ENCODE measurements at regions not wholly inside any gene's neighbourhood (a gene's known extent, or its start where the extent isn't known, plus 50 kb on each side); places are given as distances from the start of the nearest gene placed in this dataset.
"Not testable (repeated sequence)": the region's sequence is repeated elsewhere in the genome, so short reads cannot be mapped to it uniquely, and the experiment has no call there.

DNA sequence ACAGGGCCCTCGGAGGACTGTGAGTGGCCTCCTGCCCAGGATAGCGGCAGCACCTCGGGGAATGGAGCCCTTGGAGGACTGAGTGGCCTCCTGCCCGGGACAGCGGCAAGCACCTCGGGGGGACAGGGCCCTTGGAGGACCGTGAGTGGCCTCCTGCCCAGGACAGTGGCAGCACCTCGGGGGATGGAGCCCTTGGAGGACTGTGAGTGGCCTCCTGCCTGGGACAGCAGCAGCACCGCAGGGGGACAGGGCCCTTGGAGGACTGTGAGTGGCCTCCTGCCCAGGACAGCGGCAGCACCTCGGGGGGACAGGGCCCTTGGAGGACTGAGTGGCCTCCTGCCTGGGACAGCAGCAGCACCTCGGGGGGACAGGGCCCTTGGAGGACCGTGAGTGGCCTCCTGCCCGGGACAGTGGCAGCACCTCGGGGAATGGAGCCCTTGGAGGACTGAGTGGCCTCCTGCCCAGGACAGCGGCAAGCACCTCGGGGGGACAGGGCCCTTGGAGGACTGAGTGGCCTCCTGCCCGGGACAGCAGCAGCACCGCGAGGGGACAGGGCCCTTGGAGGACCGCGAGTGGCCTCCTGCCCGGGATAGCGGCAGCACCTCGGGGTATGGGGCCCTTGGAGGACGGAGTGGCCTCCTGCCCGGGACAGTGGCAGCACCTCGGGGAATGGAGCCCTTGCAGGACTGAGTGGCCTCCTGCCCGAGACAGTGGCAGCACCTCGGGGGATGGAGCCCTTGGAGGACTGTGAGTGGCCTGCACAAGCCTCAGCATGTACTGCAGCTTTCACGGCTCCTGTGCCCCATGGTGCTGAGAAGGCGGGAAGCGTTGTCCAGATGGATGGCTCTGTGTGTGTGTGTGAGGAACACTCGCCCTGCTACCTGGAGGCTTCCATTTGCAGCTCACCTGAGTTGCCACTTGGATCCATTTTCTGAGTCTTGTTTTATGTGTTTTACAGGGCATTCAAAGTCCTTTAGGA is 109.5 kb downstream of the SOX1 start:
- not testable (repeated sequence) for DNase-seq; H3K36me3 ChIP-seq (replicated peaks; ENCODE audit: control insufficient read depth, insufficient read depth, low read length); H3K4me3 ChIP-seq (ENCODE audit: insufficient read depth, low read depth, low read length); H3K27me3 ChIP-seq (ENCODE audit: control insufficient read depth, insufficient read depth, low read length)

- no peak for DNase-seq
- H3K36me3 ChIP-seq (replicated peaks; ENCODE audit: control insufficient read depth, insufficient read depth, low read length) = no peaks in the 10 kb centered on the region
- no peak overlapping the region for H3K4me3 ChIP-seq (ENCODE audit: insufficient read depth, low read depth, low read length)
- H3K27me3 ChIP-seq (ENCODE audit: control insufficient read depth, insufficient read depth, low read length) = no peaks in the 10 kb centered on the region
Observed at GRCh38 chr13:112177450-112178288, 110.7 kb downstream of the SOX1 start.

GRCh38 chr13:112178769-112179168 is 111.8 kb downstream of the SOX1 start:
- no peaks in the 10 kb centered on the region for H3K36me3 ChIP-seq (replicated peaks; ENCODE audit: control insufficient read depth, insufficient read depth, low read length)
- DNase-seq = no peak
- H3K4me3 ChIP-seq (ENCODE audit: insufficient read depth, low read depth, low read length) = no peak overlapping the region
- no peaks in the 10 kb centered on the region for H3K27me3 ChIP-seq (ENCODE audit: control insufficient read depth, insufficient read depth, low read length)

GRCh38 chr13:112179421-112179820 is 112.5 kb downstream of the SOX1 start:
- Histone ChIP-seq H3K36me3 (replicated peaks; ENCODE audit: control insufficient read depth, insufficient read depth, low read length) (no peaks in the 10 kb centered on the region), H3K4me3 (ENCODE audit: insufficient read depth, low read depth, low read length) (no peak overlapping the region), H3K27me3 (ENCODE audit: control insufficient read depth, insufficient read depth, low read length) (no peaks in the 10 kb centered on the region)
- DNase-seq = no peak

DNA sequence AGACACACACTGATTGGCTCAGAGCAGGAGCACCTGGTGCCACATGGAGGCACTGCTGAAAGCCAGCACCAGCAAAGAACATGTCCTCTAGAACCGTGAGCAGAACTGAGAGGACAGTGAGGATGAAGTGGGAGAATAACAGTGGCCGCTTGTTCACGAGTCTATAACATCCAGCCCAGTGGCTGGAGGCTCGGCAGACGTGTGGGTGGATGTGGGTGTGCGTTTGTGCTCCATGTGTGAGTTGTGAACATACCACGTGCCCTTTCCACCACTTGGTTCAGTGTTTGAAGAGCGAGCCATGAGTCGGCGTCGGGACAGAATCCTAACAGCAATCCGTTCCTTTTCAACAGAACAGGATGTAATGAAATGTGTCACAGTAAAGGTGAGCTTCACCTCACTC is 113.0 kb downstream of the SOX1 start:
- no peak overlapping the region for H3K4me3 ChIP-seq (ENCODE audit: insufficient read depth, low read depth, low read length)
- no peaks in the 10 kb centered on the region for H3K27me3 ChIP-seq (ENCODE audit: control insufficient read depth, insufficient read depth, low read length)
- DNase-seq = no peak
- H3K36me3 ChIP-seq (replicated peaks; ENCODE audit: control insufficient read depth, insufficient read depth, low read length) = no peaks in the 10 kb centered on the region

DNA sequence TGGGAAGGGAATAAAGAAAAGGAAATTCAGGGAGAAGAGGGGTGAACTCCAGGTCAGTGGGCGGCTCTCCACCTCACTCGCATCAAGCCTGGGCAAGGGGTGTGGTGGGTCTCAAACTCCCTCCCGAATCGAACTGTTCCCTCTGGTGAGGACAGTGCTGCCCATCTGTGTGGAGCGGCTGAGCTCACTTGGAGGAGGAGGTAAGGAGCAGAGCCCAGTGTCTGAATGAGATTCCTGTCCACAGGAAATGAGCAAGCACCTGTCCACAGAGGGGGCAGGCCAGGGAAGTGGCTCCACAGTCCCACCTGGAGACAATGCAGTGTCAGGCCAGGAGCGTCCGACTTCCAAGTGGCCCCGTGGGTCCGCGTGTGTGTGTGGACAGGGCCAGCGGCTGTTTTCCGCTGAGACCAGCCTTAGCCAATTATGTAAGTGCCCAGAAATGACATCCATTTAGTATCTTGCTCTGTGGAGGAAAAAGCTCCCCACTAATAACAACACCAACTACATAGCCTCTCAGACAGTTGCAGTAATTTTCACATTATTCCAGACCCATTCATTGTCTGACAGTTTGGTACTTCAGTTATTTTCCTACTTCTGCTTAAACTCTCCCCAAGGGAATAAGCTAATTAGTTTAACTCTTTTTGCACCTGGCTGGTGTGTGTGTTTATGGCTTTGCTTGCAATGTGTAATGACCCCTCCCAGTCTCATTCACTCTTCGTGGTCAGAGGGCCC is 114.6 kb downstream of the SOX1 start:
- no peaks in the 10 kb centered on the region for H3K27me3 ChIP-seq (ENCODE audit: control insufficient read depth, insufficient read depth, low read length)
- no peak for DNase-seq

DNA sequence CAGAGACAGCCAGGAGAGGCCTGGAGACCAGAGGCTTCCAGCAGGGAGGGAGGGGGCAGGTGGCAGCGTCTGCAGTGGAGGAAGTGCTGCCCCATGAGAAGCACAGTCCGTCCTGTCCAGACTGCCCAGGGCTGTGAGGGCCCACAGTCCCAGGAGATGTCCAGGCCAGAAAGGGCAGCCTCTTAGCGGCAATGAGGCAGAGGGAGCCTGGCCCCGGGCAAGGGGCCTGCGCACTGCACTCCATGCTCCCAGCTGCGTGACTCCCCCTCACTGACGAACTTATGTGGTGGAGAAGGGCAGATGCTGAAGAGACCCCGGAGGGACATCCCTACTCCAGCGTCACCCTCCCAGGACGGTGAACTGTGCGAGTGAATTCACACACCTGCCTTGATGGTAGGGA is 115.3 kb downstream of the SOX1 start:
- H3K27me3 ChIP-seq (ENCODE audit: control insufficient read depth, insufficient read depth, low read length) = no peaks in the 10 kb centered on the region
- no peak overlapping the region for H3K4me3 ChIP-seq (ENCODE audit: insufficient read depth, low read depth, low read length)
- peak; percentile 61 for DNase-seq

More for the DNA sequence above, 114.6 kb downstream of the SOX1 start:
- Histone ChIP-seq H3K4me3 (ENCODE audit: insufficient read depth, low read depth, low read length) (no peak overlapping the region), H3K36me3 (replicated peaks; ENCODE audit: control insufficient read depth, insufficient read depth, low read length) (no peaks in the 10 kb centered on the region)

DNA sequence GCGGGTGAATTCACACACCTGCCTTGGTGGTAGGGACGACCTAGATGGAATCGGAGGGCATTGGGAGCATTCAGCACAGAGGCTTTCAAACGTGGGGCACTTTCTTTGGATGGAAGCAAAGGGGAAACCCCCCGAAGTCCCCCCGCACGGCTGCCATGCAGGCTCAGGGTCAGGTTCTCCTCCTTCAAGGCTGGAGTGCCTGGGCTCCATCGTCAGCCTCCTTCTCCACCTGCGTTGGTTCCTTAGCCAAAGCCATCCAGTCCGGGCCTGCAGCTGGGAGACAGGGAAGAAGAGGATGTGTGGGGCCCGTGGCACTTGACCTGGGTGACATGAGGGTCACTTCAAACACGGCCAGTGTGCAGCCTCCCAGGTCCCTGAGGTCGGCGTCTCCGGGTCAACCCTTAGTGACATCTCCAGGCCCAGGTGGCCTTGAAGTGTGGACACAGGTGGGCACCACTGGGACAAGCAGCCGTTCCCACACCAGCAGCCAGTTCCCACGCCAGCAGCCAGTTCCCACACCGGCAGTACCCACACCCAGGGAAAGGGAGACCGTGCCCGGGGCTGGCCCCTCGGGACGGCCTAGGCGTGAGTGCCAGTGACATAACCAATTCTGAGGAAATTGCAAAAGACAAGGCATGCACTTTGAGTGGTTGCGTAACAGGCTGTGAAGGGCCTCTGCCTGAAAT is 116.0 kb downstream of the SOX1 start:
- H3K4me3 ChIP-seq (ENCODE audit: insufficient read depth, low read depth, low read length) = no peak overlapping the region
- H3K27me3 ChIP-seq (ENCODE audit: control insufficient read depth, insufficient read depth, low read length) = no peaks in the 10 kb centered on the region
- no peaks in the 10 kb centered on the region for H3K36me3 ChIP-seq (replicated peaks; ENCODE audit: control insufficient read depth, insufficient read depth, low read length)
- DNase-seq = no peak

More for the DNA sequence above, 115.3 kb downstream of the SOX1 start:
- H3K36me3 ChIP-seq (replicated peaks; ENCODE audit: control insufficient read depth, insufficient read depth, low read length) = no peaks in the 10 kb centered on the region

DNA sequence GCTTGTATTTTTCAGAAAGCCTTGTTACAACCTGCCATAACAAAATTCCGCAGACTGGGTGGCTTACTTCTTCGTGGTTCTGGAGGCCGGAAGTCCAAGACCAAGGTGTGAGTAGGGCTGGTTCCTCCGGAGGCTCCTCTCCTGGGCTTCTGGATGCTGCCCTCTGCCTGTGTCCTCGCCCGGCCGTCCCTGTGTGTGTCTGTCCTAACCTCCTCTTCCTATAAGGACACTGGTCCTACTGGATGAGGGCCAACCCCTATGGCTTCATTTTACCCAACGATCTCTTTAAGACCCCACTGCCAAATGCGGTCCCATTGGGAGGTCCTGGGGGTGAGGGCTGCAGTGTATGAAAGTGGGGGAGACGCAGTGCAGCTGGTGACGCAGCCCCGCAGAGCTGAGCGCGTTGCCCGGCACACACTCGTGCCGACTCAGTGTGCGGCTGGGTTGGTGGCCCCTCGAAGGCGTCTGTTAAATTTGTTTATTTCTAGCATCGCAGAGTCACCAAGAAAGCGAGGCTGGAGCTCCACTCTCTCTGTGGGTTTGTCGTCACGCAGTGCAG is 116.7 kb downstream of the SOX1 start:
- H3K36me3 ChIP-seq (replicated peaks; ENCODE audit: control insufficient read depth, insufficient read depth, low read length) = no peaks in the 10 kb centered on the region
- no peak overlapping the region for H3K4me3 ChIP-seq (ENCODE audit: insufficient read depth, low read depth, low read length)
- no peak for DNase-seq
- H3K27me3 ChIP-seq (ENCODE audit: control insufficient read depth, insufficient read depth, low read length) = no peaks in the 10 kb centered on the region

GRCh38 chr13:112184261-112184660 is 117.3 kb downstream of the SOX1 start:
- H3K4me3 ChIP-seq (ENCODE audit: insufficient read depth, low read depth, low read length) = no peak overlapping the region
- no peak for DNase-seq
- no peaks in the 10 kb centered on the region for H3K36me3 ChIP-seq (replicated peaks; ENCODE audit: control insufficient read depth, insufficient read depth, low read length)
- H3K27me3 ChIP-seq (ENCODE audit: control insufficient read depth, insufficient read depth, low read length) = no peaks in the 10 kb centered on the region

DNA sequence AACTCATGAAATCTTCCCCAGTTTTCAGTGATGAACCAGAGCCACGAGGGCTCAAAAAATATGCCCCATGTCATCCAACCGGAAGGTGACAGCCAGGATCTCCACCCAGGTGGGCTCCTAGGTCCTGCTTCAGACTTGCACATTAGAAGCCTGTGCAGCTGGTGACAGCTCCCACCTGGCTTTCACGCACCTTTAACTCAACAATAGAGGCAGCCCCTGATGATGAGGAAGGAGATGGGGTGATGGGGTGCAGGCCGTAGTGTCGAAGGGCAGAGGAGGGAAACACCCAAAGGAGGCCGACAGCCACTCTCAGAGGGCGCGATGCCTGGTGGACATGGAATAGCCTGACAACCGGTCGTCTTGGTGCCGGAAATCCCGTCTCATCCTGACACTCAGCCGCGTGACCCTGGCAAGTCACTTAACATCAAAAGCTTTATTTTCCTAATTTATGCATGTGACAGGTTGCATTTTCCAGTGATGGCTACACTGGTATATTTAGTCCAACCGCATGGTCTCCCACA is 118.0 kb downstream of the SOX1 start:
- no peak overlapping the region for H3K4me3 ChIP-seq (ENCODE audit: insufficient read depth, low read depth, low read length)
- no peak for DNase-seq
- no peaks in the 10 kb centered on the region for H3K36me3 ChIP-seq (replicated peaks; ENCODE audit: control insufficient read depth, insufficient read depth, low read length)
- H3K27me3 ChIP-seq (ENCODE audit: control insufficient read depth, insufficient read depth, low read length) = no peaks in the 10 kb centered on the region

- DNase-seq = no peak
- Histone ChIP-seq H3K27me3 (ENCODE audit: control insufficient read depth, insufficient read depth, low read length) (no peaks in the 10 kb centered on the region), H3K36me3 (replicated peaks; ENCODE audit: control insufficient read depth, insufficient read depth, low read length) (no peaks in the 10 kb centered on the region), H3K4me3 (ENCODE audit: insufficient read depth, low read depth, low read length) (no peak overlapping the region)
Observed at GRCh38 chr13:112185466-112185865, 118.5 kb downstream of the SOX1 start.

DNA sequence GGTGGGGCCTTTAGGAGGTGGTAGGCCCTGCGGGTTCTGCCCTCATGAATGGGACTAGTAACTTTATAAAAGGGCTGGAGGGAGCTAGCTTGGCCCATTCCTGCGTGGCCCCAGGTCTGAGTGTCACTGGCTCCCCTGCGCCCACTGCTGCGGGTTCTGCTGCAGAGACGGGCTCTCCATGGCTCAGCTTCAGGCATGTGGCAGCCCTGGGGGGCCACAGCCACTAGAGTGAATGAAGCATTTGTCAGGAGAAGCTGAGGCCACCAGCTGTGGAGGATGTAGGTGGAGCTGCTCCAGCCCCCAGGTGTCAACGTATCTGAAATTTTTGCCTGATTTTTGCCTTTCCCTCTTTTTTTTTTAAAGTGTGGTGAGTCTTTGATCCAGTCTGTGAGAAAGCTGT is 119.1 kb downstream of the SOX1 start:
- Histone ChIP-seq H3K4me3 (ENCODE audit: insufficient read depth, low read depth, low read length) (no peak overlapping the region), H3K27me3 (ENCODE audit: control insufficient read depth, insufficient read depth, low read length) (no peaks in the 10 kb centered on the region), H3K36me3 (replicated peaks; ENCODE audit: control insufficient read depth, insufficient read depth, low read length) (no peaks in the 10 kb centered on the region)
- DNase-seq = no peak

All from H7 (cell line).